Calu3 (cell line): ENCODE measurements at regions not wholly inside any gene's neighbourhood (a gene's known extent, or its start where the extent isn't known, plus 50 kb on each side); places are given as distances from the start of the nearest gene placed in this dataset.
A peak's percentile ranks its signal among the peaks of the same experiment; 100 is the strongest.

Source experiments
- BruUV-seq: library from RNA; stranded (reverse); fragments of 400-500 nt; replicated peaks from 2 replicates; lab custom pipeline; 2021; lab: Mats Ljungman, UMichigan
- CTCF ChIA-PET: fragments of 300-600 bp; sonication (Branson Sonifier 250); formaldehyde crosslinking; loops from one replicate; lab custom pipeline; 2022; ENCODE audit warnings: antibody characterized with exemption; lab: Charles Lee
- DNase-seq: peaks from one replicate; pipeline ENCODE4 v3.0.0; 2022
- H3K27ac Mint-ChIP-seq: one replicate; pipeline ENCODE4 v1.8.0; 2022; ENCODE audit warnings: mixed read lengths; ENCODE audit not compliant: unreplicated experiment
- H3K27me3 Mint-ChIP-seq: one replicate; pipeline ENCODE4 v1.8.0; 2022; ENCODE audit warnings: mixed read lengths; ENCODE audit not compliant: unreplicated experiment
- H3K36me3 Mint-ChIP-seq: one replicate; pipeline ENCODE4 v1.8.0; 2022; ENCODE audit warnings: mild to moderate bottlenecking, moderate library complexity, mixed read lengths; ENCODE audit not compliant: insufficient read depth, unreplicated experiment
- H3K4me1 Mint-ChIP-seq: one replicate; pipeline ENCODE4 v1.8.0; 2022; ENCODE audit warnings: mild to moderate bottlenecking, low read depth, mixed read lengths; ENCODE audit not compliant: unreplicated experiment
- H3K4me3 Mint-ChIP-seq: one replicate; pipeline ENCODE4 v1.8.0; 2022; ENCODE audit warnings: mild to moderate bottlenecking, low read depth, moderate library complexity, mixed read lengths; ENCODE audit not compliant: unreplicated experiment
- H3K9me3 Mint-ChIP-seq: one replicate; pipeline ENCODE4 v1.8.0; 2022; ENCODE audit warnings: low read depth, mixed read lengths; ENCODE audit not compliant: unreplicated experiment
- CTCF ChIP-seq: fragments of 200-600 bp; IDR thresholded peaks from one replicate; pipeline ENCODE4 v1.8.0; 2022; ENCODE audit warnings: antibody characterized with exemption; ENCODE audit not compliant: unreplicated experiment
- intact Hi-C: fragments of 100-400 bp; cut with micrococcal nuclease; formaldehyde crosslinking; loops from one replicate; pipeline ENCODE4 v1.10.0; 2022; ENCODE audit not compliant: unreplicated experiment

GRCh38 chr17:74115586-74115985 lies 87.9 kb upstream of the RPL38 start:
- Mint-ChIP-seq H3K27me3 (peaks cover 80% of the 10 kb centered on the region), H3K36me3 (no peaks in the 10 kb centered on the region), H3K9me3 (no peaks in the 10 kb centered on the region), H3K27ac (no peak overlapping the region), H3K4me1 (no peaks in the 10 kb centered on the region), H3K4me3 (no peak overlapping the region)
- no TSS peak for BruUV-seq
- no peak for TF ChIP-seq CTCF
- intact Hi-C loops = no loop called here
- DNase-seq = no peak
- CTCF ChIA-PET = interaction anchor here (0.6 kb wide), 1 partner anchor 9 kb away, joined by 3 read pairs; no protein-coding TSS in a partner anchor

GRCh38 chr17:74116087-74116717 lies 87.3 kb upstream of the RPL38 start:
- Mint-ChIP-seq H3K9me3 (no peaks in the 10 kb centered on the region), H3K27me3 (peaks cover 80% of the 10 kb centered on the region), H3K4me1 (no peaks in the 10 kb centered on the region), H3K4me3 (no peak overlapping the region), H3K27ac (no peak overlapping the region), H3K36me3 (no peaks in the 10 kb centered on the region)
- CTCF ChIA-PET = no interaction called here
- intact Hi-C loops = no loop called here
- TF ChIP-seq CTCF = no peak
- no TSS peak for BruUV-seq
- DNase-seq = peak; percentile 25

- H3K36me3 Mint-ChIP-seq = no peaks in the 10 kb centered on the region
- intact Hi-C loops = no loop called here
- CTCF ChIA-PET = interaction anchor here (0.8 kb wide), 1 partner anchor 29 kb away, joined by 9 read pairs; no protein-coding TSS in a partner anchor
- peaks cover 89% of the 10 kb centered on the region for H3K27me3 Mint-ChIP-seq
- no peak for TF ChIP-seq CTCF
- H3K4me3 Mint-ChIP-seq = no peak overlapping the region
- BruUV-seq = no TSS peak
- no peaks in the 10 kb centered on the region for H3K4me1 Mint-ChIP-seq
- H3K9me3 Mint-ChIP-seq = no peaks in the 10 kb centered on the region
- DNase-seq = no peak
- no peak overlapping the region for H3K27ac Mint-ChIP-seq
These were observed 86.3 kb upstream of the RPL38 start for GRCh38 chr17:74117087-74117698.

GRCh38 chr17:74117999-74118421 lies 85.5 kb upstream of the RPL38 start:
- no peaks in the 10 kb centered on the region for H3K4me1 Mint-ChIP-seq
- peaks cover 97% of the 10 kb centered on the region for H3K27me3 Mint-ChIP-seq
- H3K4me3 Mint-ChIP-seq = no peak overlapping the region
- no peak for DNase-seq
- H3K9me3 Mint-ChIP-seq = no peaks in the 10 kb centered on the region
- TF ChIP-seq CTCF = no peak
- no peaks in the 10 kb centered on the region for H3K36me3 Mint-ChIP-seq
- H3K27ac Mint-ChIP-seq = no peak overlapping the region
- BruUV-seq = no TSS peak
- CTCF ChIA-PET = interaction anchor here (0.6 to 0.8 kb wide), 2 partner anchors 30 to 624 kb away, joined by 3 to 9 read pairs; no protein-coding TSS in a partner anchor
- intact Hi-C loops = no loop called here
